Esophagus muscularis mucosa (tissue), 4 donors: ENCODE measurements at regions not wholly inside any gene's neighbourhood (a gene's known extent, or its start where the extent isn't known, plus 50 kb on each side); places are given as distances from the start of the nearest gene placed in this dataset.

Experiments
- EP300 ChIP-seq: sonication (generic); formaldehyde crosslinking; IDR thresholded peaks from one replicate; pipeline ENCODE4 v1.6.1; 2017; ENCODE audit warnings: antibody characterized with exemption
- POLR2A ChIP-seq: fragments of 450-650 bp; IDR thresholded peaks from one replicate; pipeline ENCODE4 v1.6.1; 2017; ENCODE audit warnings: antibody characterized with exemption, moderate library complexity, mild to moderate bottlenecking, low read depth
- TF ChIP-seq, protein P1 (sequence below), 3 experiments: fragments of 200-600 bp in 2 of 3; fragments of 450-650 bp in 1 of 3; sonication (generic) in 2 of 3; IDR thresholded peaks; one replicate each; pipeline ENCODE4 v1.5.1; 2017 to 2019; ENCODE audit warnings: antibody characterized with exemption in 3 of 3, mild to moderate bottlenecking in 2 of 3, moderate library complexity in 1 of 3

DNA sequence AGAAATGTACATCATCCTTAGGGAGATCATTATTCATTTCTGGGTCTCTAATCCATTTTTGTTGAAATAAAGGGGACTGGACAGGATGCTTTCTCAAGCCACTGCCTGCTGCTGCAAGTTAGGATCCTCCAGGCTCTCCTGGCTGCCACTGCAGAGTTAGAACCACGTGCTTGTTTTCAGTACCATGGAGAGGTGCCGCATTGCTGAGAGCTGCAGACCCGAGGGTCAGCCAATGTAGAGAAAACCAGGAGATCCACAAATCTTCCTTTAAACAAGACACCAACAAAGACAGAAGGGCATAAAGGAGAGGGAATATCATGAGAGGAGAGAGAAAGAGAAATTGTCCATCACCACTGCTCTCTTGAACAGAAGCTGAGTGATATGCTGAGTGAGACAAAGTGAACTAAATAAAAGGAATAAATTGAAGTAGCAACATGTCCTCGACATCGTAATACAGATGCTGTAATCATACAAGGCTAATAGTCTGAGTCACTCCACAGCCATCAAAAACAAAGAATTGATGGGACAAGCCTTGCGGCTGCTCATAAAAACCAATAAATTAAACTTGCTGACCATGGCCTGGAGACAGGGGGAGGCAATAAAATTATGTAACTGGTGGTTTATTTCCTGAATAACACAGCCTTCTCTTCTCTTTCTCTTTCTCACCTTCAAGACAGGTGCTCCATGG lies 255.7 kb downstream of the OMA1 start:
- TF ChIP-seq, protein P1, sequence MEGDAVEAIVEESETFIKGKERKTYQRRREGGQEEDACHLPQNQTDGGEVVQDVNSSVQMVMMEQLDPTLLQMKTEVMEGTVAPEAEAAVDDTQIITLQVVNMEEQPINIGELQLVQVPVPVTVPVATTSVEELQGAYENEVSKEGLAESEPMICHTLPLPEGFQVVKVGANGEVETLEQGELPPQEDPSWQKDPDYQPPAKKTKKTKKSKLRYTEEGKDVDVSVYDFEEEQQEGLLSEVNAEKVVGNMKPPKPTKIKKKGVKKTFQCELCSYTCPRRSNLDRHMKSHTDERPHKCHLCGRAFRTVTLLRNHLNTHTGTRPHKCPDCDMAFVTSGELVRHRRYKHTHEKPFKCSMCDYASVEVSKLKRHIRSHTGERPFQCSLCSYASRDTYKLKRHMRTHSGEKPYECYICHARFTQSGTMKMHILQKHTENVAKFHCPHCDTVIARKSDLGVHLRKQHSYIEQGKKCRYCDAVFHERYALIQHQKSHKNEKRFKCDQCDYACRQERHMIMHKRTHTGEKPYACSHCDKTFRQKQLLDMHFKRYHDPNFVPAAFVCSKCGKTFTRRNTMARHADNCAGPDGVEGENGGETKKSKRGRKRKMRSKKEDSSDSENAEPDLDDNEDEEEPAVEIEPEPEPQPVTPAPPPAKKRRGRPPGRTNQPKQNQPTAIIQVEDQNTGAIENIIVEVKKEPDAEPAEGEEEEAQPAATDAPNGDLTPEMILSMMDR (IDR thresholded peaks at IDR 0.05): no peak
- TF ChIP-seq EP300 (no peak), POLR2A (no peak)
